Cerebellar cortex (tissue), 1 donor: ENCODE measurements at regions not wholly inside any gene's neighbourhood (a gene's known extent, or its start where the extent isn't known, plus 50 kb on each side); places are given as distances from the start of the nearest gene placed in this dataset.

Experiments
- DNase-seq: peaks from one replicate; pipeline ENCODE4 v3.0.0-alpha.2; 2015; ENCODE audit warnings: low spot score

DNA sequence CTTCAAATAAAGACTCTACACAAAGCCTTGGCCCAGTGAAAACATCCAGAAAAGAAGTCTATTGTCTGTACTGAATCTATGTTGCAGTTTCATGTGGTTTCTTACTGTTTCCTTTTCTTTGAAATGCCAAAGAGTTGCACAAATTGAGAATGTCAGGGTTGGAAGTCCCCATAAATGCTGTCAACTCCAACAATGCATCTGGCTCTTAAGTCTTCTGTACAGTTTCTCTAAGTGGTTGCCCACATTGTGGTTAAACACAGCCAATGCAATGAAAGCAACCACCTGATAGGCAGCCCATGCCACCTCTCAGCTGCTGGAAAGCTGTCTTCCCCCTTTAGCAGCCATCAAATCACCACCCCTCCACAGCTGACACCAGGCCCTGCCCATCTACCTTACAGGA is 67.2 kb upstream of the C1GALT1C1 start:
- DNase-seq, result no peak

DNA sequence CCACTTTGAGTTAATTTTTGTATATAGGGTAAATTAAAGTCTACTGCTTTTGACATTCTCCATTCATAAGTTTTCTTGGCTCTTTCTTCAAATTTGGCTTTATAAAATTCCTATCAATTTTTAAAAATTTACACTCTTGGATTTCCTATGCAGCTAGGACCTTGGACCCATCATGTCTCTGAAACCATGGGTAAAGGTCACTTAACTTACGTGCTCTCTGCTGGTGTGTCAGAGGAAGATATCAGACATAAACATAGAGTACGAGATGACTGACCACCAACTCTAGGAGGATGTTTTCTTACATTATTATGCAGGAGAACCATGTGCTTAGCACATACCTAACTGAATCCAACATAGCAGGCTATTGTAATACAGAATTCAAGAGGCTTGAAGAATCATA is 62.5 kb upstream of the C1GALT1C1 start:
- DNase-seq, result no peak

DNA sequence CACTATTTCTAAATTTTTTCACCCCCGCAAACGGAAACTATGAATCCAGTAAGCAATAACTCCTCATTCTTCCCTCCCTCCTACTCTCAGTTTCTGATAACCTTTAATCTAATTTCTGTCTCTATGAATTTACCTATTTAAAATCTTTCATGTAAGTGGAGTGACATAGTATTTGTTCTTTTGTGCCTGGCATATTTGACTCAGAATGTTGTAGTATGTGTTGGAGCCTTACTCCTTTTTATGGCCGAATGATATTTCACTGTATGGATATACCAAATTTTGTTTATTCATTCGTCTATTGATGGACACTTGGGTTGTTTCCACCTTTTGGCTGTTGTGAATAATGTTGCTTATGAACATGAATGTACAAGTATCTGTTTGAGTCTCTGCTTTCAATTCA is 61.1 kb upstream of the C1GALT1C1 start:
- no peak for DNase-seq

DNA sequence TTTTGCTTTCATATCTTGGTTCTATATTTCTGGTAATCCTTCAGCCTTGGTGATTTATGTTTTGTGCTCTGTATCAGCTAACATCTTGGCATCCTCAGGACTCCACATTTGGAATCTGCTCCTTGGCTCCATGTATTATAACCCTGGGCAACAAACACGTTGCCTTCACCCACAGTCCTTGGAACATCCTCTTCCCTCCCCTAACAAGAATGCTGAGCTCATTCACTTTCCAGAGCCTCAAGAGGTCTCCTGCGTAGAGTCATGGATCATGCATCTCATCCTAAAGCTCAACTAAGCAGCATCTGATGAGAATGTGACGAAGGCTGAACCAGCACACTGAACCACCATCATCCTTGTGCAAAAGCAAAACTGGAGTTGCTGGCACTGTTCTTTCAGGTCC is 60.5 kb upstream of the C1GALT1C1 start:
- DNase-seq, result no peak

DNA sequence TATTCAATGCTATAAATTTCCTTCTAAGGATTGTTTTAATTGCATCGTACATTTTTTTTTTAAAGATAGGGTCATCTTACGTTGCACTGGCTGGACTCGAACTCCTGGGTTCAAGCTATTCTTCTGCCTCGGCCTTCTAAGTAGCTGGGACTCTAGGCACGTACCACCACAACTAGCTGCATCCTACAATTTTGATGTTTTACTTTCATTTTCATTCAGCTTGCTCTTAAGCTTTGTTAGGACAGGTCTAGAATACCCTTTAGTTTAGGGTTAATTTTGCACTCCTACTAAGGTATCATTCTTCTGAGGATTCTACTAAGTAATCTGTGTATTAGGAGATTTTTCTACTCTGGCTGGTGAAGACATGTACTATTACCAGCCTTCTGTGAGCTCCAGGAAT is 50.2 kb upstream of the C1GALT1C1 start:
- DNase-seq, result no peak
